Adrenal gland (tissue), 5 donors: ENCODE measurements at regions not wholly inside any gene's neighbourhood (a gene's known extent, or its start where the extent isn't known, plus 50 kb on each side); places are given as distances from the start of the nearest gene placed in this dataset.

Experiments
- POLR2A ChIP-seq, 2 donors: fragments of 450-650 bp; IDR thresholded peaks; one replicate each; pipeline ENCODE4 v1.6.1; 2017; ENCODE audit warnings: antibody characterized with exemption in 2 of 2, mild to moderate bottlenecking in 2 of 2, moderate library complexity in 1 of 2
- TF ChIP-seq, protein P1 (sequence below), 6 experiments: fragments of 450-650 bp in 4 of 6; fragments of 200-600 bp in 2 of 6; sonication (generic) in 1 of 6; IDR thresholded peaks; 1 replicate in 5 of 6; 2 replicates in 1 of 6; pipeline versions ENCODE4 v1.5.1 to v1.8.0; 2016 to 2021; ENCODE audit warnings: antibody characterized with exemption in 6 of 6, mild to moderate bottlenecking in 2 of 6, moderate library complexity in 1 of 6
- donor health status: DM: no; HTN: no; CAD: no.

DNA sequence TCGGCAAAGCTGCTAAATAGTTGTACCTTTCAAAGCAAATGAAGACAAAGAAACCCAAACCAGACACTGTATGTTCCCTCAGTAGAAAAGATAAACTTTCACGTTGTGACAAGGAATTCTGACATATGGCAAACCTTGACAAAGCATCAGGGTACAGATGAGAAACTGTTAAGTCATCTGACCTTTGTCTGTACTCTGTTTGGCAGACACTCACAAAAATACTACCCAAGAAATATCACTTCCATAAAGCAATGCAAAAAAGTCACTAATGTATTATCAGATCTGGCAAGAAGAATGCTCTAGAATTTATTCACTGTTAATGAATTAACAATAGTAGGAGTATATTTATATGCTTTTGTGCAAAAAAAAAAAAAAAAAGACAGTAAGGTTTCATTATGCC lies 843.7 kb downstream of the DIAPH3 start:
- TF ChIP-seq, protein P1, sequence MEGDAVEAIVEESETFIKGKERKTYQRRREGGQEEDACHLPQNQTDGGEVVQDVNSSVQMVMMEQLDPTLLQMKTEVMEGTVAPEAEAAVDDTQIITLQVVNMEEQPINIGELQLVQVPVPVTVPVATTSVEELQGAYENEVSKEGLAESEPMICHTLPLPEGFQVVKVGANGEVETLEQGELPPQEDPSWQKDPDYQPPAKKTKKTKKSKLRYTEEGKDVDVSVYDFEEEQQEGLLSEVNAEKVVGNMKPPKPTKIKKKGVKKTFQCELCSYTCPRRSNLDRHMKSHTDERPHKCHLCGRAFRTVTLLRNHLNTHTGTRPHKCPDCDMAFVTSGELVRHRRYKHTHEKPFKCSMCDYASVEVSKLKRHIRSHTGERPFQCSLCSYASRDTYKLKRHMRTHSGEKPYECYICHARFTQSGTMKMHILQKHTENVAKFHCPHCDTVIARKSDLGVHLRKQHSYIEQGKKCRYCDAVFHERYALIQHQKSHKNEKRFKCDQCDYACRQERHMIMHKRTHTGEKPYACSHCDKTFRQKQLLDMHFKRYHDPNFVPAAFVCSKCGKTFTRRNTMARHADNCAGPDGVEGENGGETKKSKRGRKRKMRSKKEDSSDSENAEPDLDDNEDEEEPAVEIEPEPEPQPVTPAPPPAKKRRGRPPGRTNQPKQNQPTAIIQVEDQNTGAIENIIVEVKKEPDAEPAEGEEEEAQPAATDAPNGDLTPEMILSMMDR (IDR thresholded peaks at IDR 0.05), result no peak
- no peak for TF ChIP-seq POLR2A (IDR thresholded peaks at IDR 0.05)
